ENCODE measurements at regions not wholly inside any gene's neighbourhood (a gene's known extent, or its start where the extent isn't known, plus 50 kb on each side); places are given as distances from the start of the nearest gene placed in this dataset.

DNA sequence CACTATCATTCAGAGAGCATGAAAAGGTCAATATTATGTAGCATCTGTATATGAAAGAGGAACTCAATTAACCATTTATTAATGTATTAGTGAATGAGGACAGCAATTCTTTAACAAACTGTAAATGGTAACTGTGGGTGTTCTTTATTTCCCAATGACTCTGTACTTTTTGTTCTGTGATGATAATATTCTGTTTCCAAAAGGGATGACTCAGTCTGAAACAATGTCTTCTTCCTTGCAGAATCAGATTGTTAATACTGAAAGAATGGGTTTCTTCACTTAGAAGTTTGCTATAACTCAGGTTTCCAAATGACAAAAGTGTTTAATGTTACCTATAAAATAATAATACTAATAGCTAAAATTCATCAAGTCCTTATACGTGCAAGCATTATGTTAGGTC is 1518.7 kb upstream of the WWC1 start:
- no peaks in the 10 kb centered on the region for H3K36me3 ChIP-seq (ENCODE audit: control insufficient read depth in 4 of 4, insufficient read depth in 3 of 4, low read depth in 1 of 4, low read length in 3 of 4)
- no peaks in the 10 kb centered on the region for H3K4me1 ChIP-seq (ENCODE audit: control insufficient read depth in 4 of 4, insufficient read depth in 4 of 4, low read length in 3 of 4)
- no peak overlapping the region for H3K9ac ChIP-seq (ENCODE audit: low read depth in 1 of 2, low read length in 2 of 2)
- H3K4me3 ChIP-seq (ENCODE audit: low read depth in 1 of 3, low read length in 3 of 3): no peak overlapping the region
- no peaks in the 10 kb centered on the region for H3K27me3 ChIP-seq (ENCODE audit: control insufficient read depth in 4 of 4, insufficient read depth in 4 of 4, low read length in 3 of 4)
- WGBS: 47% methylated on average over 1 of the region's 1 CpG
- DNase-seq (ENCODE audit: low spot score): no peak
- no peaks in the 10 kb centered on the region for H3K9me3 ChIP-seq (ENCODE audit: control insufficient read depth in 4 of 4, low read length in 3 of 4)
- no peak for TF ChIP-seq FOXA2 (IDR thresholded peaks at IDR 0.05)
- TF ChIP-seq, protein P1, sequence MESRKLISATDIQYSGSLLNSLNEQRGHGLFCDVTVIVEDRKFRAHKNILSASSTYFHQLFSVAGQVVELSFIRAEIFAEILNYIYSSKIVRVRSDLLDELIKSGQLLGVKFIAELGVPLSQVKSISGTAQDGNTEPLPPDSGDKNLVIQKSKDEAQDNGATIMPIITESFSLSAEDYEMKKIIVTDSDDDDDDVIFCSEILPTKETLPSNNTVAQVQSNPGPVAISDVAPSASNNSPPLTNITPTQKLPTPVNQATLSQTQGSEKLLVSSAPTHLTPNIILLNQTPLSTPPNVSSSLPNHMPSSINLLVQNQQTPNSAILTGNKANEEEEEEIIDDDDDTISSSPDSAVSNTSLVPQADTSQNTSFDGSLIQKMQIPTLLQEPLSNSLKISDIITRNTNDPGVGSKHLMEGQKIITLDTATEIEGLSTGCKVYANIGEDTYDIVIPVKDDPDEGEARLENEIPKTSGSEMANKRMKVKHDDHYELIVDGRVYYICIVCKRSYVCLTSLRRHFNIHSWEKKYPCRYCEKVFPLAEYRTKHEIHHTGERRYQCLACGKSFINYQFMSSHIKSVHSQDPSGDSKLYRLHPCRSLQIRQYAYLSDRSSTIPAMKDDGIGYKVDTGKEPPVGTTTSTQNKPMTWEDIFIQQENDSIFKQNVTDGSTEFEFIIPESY (IDR thresholded peaks at IDR 0.05): no peak
- H3K27ac ChIP-seq (ENCODE audit: low read depth in 1 of 2, low read length in 2 of 2): no peak overlapping the region

DNA sequence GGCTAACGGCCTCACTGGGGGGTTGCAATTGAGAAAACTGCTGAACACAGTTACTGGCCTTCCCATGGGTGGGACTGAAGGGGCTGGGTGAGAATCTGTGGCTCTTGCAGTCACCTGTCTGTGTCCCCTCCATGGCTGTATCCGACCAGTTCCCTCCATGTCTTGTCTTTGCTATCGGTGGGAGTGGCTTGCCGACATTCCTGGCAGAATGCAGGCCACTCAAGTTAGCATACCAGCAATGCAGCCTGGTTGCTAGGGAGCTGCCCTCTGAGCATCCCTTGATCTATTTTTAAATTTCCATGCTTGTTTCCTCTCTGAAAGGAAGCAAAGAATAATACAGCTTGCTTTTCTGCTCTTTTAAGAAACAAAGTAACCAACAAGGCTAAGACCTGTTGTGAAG is 1509.7 kb upstream of the WWC1 start:
- TF ChIP-seq NR2F2 (IDR thresholded peaks at IDR 0.05) (no peak), HNF4A (conservative IDR thresholded peaks at IDR 0.05) (no peak)
- TF ChIP-seq, protein P2, sequence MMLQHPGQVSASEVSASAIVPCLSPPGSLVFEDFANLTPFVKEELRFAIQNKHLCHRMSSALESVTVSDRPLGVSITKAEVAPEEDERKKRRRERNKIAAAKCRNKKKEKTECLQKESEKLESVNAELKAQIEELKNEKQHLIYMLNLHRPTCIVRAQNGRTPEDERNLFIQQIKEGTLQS (IDR thresholded peaks at IDR 0.05): no peak
- TF ChIP-seq, protein P3, sequence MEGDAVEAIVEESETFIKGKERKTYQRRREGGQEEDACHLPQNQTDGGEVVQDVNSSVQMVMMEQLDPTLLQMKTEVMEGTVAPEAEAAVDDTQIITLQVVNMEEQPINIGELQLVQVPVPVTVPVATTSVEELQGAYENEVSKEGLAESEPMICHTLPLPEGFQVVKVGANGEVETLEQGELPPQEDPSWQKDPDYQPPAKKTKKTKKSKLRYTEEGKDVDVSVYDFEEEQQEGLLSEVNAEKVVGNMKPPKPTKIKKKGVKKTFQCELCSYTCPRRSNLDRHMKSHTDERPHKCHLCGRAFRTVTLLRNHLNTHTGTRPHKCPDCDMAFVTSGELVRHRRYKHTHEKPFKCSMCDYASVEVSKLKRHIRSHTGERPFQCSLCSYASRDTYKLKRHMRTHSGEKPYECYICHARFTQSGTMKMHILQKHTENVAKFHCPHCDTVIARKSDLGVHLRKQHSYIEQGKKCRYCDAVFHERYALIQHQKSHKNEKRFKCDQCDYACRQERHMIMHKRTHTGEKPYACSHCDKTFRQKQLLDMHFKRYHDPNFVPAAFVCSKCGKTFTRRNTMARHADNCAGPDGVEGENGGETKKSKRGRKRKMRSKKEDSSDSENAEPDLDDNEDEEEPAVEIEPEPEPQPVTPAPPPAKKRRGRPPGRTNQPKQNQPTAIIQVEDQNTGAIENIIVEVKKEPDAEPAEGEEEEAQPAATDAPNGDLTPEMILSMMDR (IDR thresholded peaks at IDR 0.05; ENCODE audit: low read depth, low read length, missing input control): no peak
- TF ChIP-seq, protein P1 (IDR thresholded peaks at IDR 0.05): no peak
- WGBS: 27% methylated on average over 4 of the region's 4 CpGs
- Histone ChIP-seq H3K27ac (ENCODE audit: low read depth in 1 of 2, low read length in 2 of 2) (no peak overlapping the region), H3K36me3 (ENCODE audit: control insufficient read depth in 4 of 4, insufficient read depth in 3 of 4, low read depth in 1 of 4, low read length in 3 of 4) (no peaks in the 10 kb centered on the region), H3K9ac (ENCODE audit: low read depth in 1 of 2, low read length in 2 of 2) (no peak overlapping the region), H3K27me3 (ENCODE audit: control insufficient read depth in 4 of 4, insufficient read depth in 4 of 4, low read length in 3 of 4) (no peaks in the 10 kb centered on the region), H3K9me3 (ENCODE audit: control insufficient read depth in 4 of 4, low read length in 3 of 4) (no peaks in the 10 kb centered on the region), H3K4me3 (ENCODE audit: low read depth in 1 of 3, low read length in 3 of 3) (no peak overlapping the region), H3K4me1 (ENCODE audit: control insufficient read depth in 4 of 4, insufficient read depth in 4 of 4, low read length in 3 of 4) (no peaks in the 10 kb centered on the region)
- no peak for DNase-seq (ENCODE audit: low spot score)

DNA sequence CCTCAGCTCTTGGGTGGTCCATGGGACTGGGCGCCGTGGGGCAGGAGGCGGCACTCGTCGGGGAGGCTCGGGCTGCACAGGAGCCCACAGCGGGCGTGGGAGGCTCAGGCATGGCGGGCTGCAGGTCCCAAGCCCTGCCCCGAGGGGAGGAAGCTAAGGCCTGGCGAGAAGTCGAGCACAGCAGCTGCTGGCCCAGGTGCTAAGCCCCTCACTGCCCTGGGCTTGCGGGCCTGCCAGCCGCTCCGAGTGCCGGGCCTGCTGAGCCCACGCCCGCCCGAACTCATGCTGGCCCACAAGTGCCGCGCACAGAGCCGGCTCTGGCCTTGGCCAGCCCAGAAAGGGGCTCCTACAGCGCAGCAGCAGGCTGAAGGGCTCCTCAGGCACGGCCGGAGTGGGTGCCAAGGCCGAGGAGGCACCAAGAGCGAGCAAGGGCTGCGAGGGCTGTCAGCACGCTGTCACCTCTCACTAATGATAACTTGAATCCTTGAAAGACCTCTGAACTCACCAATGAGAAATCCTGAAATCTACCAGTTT is 1506.8 kb upstream of the WWC1 start:
- Histone ChIP-seq H3K9me3 (ENCODE audit: control insufficient read depth in 4 of 4, low read length in 3 of 4) (no peaks in the 10 kb centered on the region), H3K36me3 (ENCODE audit: control insufficient read depth in 4 of 4, insufficient read depth in 3 of 4, low read depth in 1 of 4, low read length in 3 of 4) (no peaks in the 10 kb centered on the region), H3K27ac (ENCODE audit: low read depth in 1 of 2, low read length in 2 of 2) (no peak overlapping the region), H3K4me3 (ENCODE audit: low read depth in 1 of 3, low read length in 3 of 3) (no peak overlapping the region), H3K27me3 (ENCODE audit: control insufficient read depth in 4 of 4, insufficient read depth in 4 of 4, low read length in 3 of 4) (no peaks in the 10 kb centered on the region), H3K9ac (ENCODE audit: low read depth in 1 of 2, low read length in 2 of 2) (no peak overlapping the region), H3K4me1 (ENCODE audit: control insufficient read depth in 4 of 4, insufficient read depth in 4 of 4, low read length in 3 of 4) (no peaks in the 10 kb centered on the region)
- no peak for DNase-seq (ENCODE audit: low spot score)
- WGBS: 96% methylated on average over 29 of the region's 29 CpGs
- TF ChIP-seq FOXA2 (IDR thresholded peaks at IDR 0.05): no peak
- no peak for TF ChIP-seq RAD21 (IDR thresholded peaks at IDR 0.05)
- TF ChIP-seq, protein P2 (IDR thresholded peaks at IDR 0.05): no peak
- TF ChIP-seq, protein P4, sequence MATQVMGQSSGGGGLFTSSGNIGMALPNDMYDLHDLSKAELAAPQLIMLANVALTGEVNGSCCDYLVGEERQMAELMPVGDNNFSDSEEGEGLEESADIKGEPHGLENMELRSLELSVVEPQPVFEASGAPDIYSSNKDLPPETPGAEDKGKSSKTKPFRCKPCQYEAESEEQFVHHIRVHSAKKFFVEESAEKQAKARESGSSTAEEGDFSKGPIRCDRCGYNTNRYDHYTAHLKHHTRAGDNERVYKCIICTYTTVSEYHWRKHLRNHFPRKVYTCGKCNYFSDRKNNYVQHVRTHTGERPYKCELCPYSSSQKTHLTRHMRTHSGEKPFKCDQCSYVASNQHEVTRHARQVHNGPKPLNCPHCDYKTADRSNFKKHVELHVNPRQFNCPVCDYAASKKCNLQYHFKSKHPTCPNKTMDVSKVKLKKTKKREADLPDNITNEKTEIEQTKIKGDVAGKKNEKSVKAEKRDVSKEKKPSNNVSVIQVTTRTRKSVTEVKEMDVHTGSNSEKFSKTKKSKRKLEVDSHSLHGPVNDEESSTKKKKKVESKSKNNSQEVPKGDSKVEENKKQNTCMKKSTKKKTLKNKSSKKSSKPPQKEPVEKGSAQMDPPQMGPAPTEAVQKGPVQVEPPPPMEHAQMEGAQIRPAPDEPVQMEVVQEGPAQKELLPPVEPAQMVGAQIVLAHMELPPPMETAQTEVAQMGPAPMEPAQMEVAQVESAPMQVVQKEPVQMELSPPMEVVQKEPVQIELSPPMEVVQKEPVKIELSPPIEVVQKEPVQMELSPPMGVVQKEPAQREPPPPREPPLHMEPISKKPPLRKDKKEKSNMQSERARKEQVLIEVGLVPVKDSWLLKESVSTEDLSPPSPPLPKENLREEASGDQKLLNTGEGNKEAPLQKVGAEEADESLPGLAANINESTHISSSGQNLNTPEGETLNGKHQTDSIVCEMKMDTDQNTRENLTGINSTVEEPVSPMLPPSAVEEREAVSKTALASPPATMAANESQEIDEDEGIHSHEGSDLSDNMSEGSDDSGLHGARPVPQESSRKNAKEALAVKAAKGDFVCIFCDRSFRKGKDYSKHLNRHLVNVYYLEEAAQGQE (IDR thresholded peaks at IDR 0.05): no peak
- TF ChIP-seq NR2F2 (IDR thresholded peaks at IDR 0.05): no peak
- TF ChIP-seq, protein P1 (IDR thresholded peaks at IDR 0.05): no peak
- TF ChIP-seq, protein P3 (IDR thresholded peaks at IDR 0.05; ENCODE audit: low read depth, low read length, missing input control): no peak
- no peak for TF ChIP-seq FOXA1 (IDR thresholded peaks at IDR 0.05)
- no peak for TF ChIP-seq RXRA (IDR thresholded peaks at IDR 0.05)

All from liver (tissue), 8 donors.